HL-60 (cell line): ENCODE measurements at regions not wholly inside any gene's neighbourhood (a gene's known extent, or its start where the extent isn't known, plus 50 kb on each side); places are given as distances from the start of the nearest gene placed in this dataset.

ENCODE experiments used
- DNase-seq, 2 experiments: peaks; one replicate each; pipeline ENCODE4 v3.0.0-alpha.2; 2010 to 2020; ENCODE audit warnings: low read depth in 1 of 2, low spot score in 1 of 2
- H3K27ac ChIP-seq: fragments of 250-450 bp; sonication (Bioruptor Pico); replicated peaks from 2 replicates; pipeline ENCODE4 v1.5.1; 2020; ENCODE audit warnings: mild to moderate bottlenecking, moderate library complexity
- H3K27me3 ChIP-seq: fragments of 250-450 bp; sonication (Bioruptor Pico); 2 replicates; pipeline ENCODE4 v1.5.1; 2021; ENCODE audit warnings: mild to moderate bottlenecking, moderate library complexity; ENCODE audit not compliant: insufficient read depth, poor library complexity, severe bottlenecking
- H3K4me3 ChIP-seq: replicated peaks from 2 replicates; pipeline ENCODE4 v1.5.1; 2011; ENCODE audit warnings: mild to moderate bottlenecking, control low read depth, low read length; ENCODE audit not compliant: insufficient read depth
- CTCF ChIP-seq: IDR thresholded peaks from one replicate; pipeline ENCODE4 v1.5.1; 2011; ENCODE audit warnings: low read length, control low read depth, inconsistent platforms; ENCODE audit not compliant: insufficient read depth
- GABPA ChIP-seq: IDR thresholded peaks from 2 replicates; pipeline ENCODE4 v1.6.1; 2012; ENCODE audit warnings: low read depth
- POLR2AphosphoS5 ChIP-seq: IDR thresholded peaks from 2 replicates; pipeline ENCODE4 v1.6.1; 2012; ENCODE audit warnings: low read depth
- SPI1 ChIP-seq: IDR thresholded peaks from 2 replicates; pipeline ENCODE4 v1.6.1; 2012; ENCODE audit warnings: low read depth, mild to moderate bottlenecking, borderline replicate concordance
- TF ChIP-seq, protein P1 (sequence below): IDR thresholded peaks from 2 replicates; pipeline ENCODE4 v1.6.1; 2012; ENCODE audit warnings: low read depth; ENCODE audit not compliant: insufficient replicate concordance

GRCh38 chr5:117296872-117297271, 722.2 kb upstream of the SEMA6A start:
- Histone ChIP-seq H3K27ac (no peak overlapping the region), H3K4me3 (no peak overlapping the region), H3K27me3 (no peaks in the 10 kb centered on the region)
- DNase-seq, result no peak
- TF ChIP-seq CTCF (no peak), POLR2AphosphoS5 (no peak), GABPA (no peak), SPI1 (no peak)
- TF ChIP-seq, protein P1, sequence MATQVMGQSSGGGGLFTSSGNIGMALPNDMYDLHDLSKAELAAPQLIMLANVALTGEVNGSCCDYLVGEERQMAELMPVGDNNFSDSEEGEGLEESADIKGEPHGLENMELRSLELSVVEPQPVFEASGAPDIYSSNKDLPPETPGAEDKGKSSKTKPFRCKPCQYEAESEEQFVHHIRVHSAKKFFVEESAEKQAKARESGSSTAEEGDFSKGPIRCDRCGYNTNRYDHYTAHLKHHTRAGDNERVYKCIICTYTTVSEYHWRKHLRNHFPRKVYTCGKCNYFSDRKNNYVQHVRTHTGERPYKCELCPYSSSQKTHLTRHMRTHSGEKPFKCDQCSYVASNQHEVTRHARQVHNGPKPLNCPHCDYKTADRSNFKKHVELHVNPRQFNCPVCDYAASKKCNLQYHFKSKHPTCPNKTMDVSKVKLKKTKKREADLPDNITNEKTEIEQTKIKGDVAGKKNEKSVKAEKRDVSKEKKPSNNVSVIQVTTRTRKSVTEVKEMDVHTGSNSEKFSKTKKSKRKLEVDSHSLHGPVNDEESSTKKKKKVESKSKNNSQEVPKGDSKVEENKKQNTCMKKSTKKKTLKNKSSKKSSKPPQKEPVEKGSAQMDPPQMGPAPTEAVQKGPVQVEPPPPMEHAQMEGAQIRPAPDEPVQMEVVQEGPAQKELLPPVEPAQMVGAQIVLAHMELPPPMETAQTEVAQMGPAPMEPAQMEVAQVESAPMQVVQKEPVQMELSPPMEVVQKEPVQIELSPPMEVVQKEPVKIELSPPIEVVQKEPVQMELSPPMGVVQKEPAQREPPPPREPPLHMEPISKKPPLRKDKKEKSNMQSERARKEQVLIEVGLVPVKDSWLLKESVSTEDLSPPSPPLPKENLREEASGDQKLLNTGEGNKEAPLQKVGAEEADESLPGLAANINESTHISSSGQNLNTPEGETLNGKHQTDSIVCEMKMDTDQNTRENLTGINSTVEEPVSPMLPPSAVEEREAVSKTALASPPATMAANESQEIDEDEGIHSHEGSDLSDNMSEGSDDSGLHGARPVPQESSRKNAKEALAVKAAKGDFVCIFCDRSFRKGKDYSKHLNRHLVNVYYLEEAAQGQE, result no peak

DNA sequence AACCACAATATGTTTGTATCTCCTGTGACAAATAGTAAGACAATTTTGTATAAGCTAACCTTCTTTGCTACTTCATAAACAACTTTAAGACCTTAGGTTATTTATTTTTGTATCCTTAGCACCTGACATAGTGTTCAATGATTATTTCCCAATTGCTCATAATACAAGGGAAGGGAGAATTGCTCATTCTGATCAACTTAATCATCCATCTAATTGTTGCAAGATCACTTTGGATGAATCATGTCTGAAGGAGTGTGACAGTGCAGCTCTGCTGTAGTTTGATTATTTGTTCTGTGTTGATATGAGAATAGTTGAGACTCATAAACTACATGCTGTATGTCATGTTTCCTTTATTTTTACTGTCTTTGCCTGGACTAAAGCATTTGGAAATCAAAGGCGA, 721.3 kb upstream of the SEMA6A start:
- no peak overlapping the region for H3K27ac ChIP-seq
- H3K4me3 ChIP-seq, result no peak overlapping the region
- DNase-seq, result no peak
- H3K27me3 ChIP-seq, result no peaks in the 10 kb centered on the region
- TF ChIP-seq SPI1 (no peak), CTCF (no peak), GABPA (no peak), POLR2AphosphoS5 (no peak)
- TF ChIP-seq, protein P1, result no peak

DNA sequence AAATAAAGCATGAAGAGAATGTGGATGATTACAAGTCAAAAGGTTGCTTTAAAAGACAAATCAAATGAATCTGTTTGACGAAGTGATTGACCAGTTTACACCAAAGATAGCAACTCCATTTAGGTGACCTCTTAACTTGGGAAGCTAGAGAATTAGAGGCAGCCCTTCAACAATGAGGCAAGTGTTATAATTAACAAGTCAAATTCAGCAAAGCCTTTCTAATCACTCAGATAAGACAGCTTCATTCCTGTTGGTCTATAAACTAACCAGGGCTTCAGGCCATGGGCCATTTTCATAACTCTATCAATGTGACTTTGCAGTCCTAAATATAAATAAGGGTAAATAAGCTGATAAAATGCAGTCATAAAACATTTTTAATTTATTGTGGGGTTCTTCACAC, 712.2 kb upstream of the SEMA6A start:
- Histone ChIP-seq H3K4me3 (no peak overlapping the region), H3K27ac (no peak overlapping the region), H3K27me3 (no peaks in the 10 kb centered on the region)
- no peak for DNase-seq
- TF ChIP-seq SPI1 (no peak), POLR2AphosphoS5 (no peak), GABPA (no peak), CTCF (no peak)
- TF ChIP-seq, protein P1, result no peak
